NCI-H526 (cell line): ENCODE measurements at regions not wholly inside any gene's neighbourhood (a gene's known extent, or its start where the extent isn't known, plus 50 kb on each side); places are given as distances from the start of the nearest gene placed in this dataset.
"Not testable (repeated sequence)": the region's sequence is repeated elsewhere in the genome, so short reads cannot be mapped to it uniquely, and the experiment has no call there.

Experiments used
- DNase-seq, 2 experiments: peaks; one replicate each; lab custom pipeline; 2025; lab: John Stamatoyannopoulos, UW

GRCh38 chr17:83192161-83192788 lies 112.9 kb downstream of the METRNL start:
- no peak for DNase-seq

GRCh38 chr17:83192789-83193335 lies 113.5 kb downstream of the METRNL start:
- not testable (repeated sequence) for DNase-seq

- no peak for DNase-seq
Measured at GRCh38 chr17:83193336-83194185, 114.2 kb downstream of the METRNL start.

- no peak for DNase-seq
Measured at GRCh38 chr17:83194186-83194561, 114.8 kb downstream of the METRNL start.

DNA sequence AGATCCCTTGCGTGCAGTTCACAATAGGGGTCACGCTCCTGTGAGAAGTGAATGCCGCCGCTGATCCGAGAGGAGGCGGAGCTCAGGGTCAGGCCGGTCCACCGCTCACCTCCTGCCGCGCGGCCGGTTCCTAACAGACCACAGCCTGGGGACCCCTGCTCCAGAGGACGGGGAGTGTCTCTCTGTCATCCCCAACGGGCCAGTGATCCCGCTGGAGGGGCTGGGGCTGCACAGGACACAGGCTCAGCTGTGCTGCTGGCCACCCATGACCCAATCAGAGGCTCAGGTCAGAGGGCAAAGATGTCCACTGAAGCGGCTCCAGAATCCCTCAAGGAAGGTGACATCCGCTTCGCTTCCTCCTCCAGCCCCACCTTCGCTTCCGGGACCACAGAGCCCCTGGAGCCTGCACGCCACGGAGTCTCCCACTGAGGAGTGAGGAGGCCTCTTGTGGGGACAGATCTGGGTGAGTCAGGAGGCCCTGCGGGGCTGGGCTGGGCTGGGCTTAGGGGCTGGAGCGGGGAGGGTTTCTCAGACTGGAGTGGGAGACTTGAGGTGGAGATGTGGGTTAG lies 115.4 kb downstream of the METRNL start:
- DNase-seq = no peak

- DNase-seq = no peak
Measured at GRCh38 chr17:83195330-83196023, 116.1 kb downstream of the METRNL start.

GRCh38 chr17:83196024-83196365 lies 116.6 kb downstream of the METRNL start:
- no peak for DNase-seq

- DNase-seq = no peak
Measured at GRCh38 chr17:83196366-83196765, 117.0 kb downstream of the METRNL start.

DNA sequence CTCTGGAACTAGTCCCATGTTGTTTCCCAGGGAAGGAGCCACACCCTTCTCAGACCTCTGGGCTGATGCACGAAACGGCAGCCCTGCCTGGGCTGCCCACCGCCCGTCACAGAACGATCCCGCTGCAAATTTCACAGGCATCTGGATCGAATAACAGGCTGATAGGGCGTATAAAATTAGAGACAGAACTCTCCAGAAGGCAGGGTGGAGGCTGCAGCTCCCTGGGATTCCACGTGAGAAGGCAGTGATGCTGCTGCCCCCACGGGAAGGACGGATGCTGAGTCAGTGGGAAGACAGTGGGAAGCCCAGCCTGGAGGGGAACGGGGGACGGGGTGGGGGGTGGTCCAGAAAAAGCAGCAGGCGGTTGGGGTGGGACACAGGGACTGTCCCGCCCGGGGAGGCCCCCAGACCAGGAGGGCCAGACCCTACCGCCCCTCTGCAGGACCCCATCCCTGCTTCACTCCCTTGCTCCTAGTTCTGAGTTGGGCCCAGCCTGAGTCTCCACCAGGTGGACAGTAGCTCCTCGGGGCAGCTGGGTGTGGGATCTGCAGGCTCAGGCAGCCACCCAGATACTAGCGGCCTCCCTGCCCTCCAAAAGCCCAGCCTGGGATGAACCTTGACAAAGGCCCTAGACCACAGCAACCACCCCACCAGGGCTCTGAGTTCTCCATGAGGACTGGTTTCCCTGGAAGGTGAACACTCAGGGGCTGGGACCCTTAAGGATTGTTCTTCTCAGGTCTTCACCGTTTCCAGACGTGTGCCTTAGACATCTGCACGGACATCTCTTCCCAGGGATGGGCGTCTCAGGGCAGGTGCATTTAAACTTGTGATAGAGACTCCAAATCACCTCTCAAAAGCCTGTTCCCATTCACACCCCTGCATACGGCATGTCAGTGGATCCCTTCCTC lies 117.8 kb downstream of the METRNL start:
- no peak for DNase-seq

DNA sequence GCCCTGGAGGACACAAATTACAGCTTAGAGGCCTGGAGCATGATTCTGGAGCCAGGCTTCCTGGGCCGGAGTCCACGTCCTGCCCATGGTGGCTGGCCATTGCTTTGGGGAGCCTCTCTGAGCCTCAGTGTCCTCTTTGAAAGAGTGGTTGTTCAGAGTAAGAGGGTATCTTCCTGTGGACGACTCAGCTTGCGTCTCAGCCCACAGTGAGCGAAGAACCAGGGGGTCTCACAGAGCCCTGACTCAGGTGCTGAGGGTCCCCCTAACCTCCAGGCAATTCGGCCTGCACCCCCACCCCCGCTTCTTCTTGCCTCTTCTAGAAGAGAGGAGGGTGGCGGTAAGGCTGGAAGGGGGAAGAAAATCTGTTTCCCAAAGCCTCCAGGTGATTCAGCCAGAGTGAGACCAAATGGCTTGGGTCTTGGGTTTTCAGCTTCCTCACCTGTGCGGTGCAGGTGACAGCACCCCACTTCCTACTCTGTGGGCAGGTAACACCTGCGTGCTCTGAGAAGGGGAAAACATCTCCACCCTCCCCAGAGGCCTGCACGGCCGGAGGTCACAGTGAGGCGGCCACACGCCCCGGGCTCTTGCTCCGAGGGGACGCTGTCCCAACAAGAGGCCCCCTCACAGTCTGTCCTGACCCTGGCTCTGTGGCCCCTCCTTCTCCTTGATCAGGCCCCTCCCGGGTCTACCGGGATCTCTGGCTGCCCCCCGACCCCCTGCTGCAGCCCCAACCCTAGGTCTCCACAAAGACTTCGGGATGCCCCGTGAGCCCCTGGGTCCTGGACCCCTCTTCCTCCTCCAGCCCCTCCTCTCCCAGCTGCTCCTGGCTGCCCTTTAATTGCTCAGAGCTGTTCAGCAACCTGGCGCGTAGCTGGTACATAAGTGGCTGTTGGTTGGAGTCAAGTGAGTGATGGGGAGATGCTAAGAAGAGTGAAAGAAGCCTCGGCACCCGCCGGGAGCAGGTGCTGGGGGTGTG lies 119.2 kb downstream of the METRNL start:
- DNase-seq = no peak

DNA sequence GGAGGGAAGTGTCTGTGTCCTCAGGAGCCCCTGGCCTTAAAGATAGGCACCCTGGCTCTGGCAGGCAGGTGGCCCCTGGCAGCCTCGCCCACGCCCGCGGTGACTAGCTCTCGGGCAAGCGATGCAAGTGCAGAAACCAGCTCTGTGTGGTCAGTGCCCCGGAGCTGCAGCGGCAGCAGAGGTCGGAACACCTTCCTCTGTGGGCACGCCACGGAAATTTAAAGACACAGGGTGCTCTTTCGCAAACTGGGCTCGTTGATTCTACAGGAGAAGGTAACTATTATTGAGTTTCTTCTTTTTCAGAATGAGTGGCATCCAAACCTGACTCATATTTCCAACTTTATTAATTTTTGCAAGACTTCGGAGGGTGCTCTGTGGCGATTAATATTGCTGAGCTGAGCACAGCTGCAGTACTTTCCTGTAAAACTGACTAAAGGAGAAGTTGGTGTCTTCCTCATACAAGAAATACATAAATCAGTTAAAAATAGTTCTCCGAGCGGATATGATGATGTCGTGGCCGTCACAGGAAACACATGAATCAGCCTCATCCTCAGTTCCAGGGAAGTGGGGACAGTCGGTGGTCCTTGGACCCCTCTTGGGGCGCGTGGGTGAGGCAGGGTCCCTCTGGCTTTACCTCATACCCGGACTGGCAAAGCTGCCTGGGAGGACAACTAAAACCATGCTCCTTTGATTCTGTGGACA lies 120.2 kb downstream of the METRNL start:
- DNase-seq = no peak

GRCh38 chr17:83200231-83200699 lies 120.9 kb downstream of the METRNL start:
- DNase-seq = no peak

- DNase-seq = no peak
Measured at GRCh38 chr17:83200751-83201150, 121.3 kb downstream of the METRNL start.

- DNase-seq = no peak
Measured at GRCh38 chr17:83201206-83202001, 122.0 kb downstream of the METRNL start.

- no peak for DNase-seq
Measured at GRCh38 chr17:83202002-83203000, 122.9 kb downstream of the METRNL start.

- DNase-seq = no peak
Measured at GRCh38 chr17:83203073-83203471, 123.7 kb downstream of the METRNL start.
